ENCODE measurements at regions not wholly inside any gene's neighbourhood (a gene's known extent, or its start where the extent isn't known, plus 50 kb on each side); places are given as distances from the start of the nearest gene placed in this dataset.
"Not testable (repeated sequence)": the region's sequence is repeated elsewhere in the genome, so short reads cannot be mapped to it uniquely, and the experiment has no call there.

DNA sequence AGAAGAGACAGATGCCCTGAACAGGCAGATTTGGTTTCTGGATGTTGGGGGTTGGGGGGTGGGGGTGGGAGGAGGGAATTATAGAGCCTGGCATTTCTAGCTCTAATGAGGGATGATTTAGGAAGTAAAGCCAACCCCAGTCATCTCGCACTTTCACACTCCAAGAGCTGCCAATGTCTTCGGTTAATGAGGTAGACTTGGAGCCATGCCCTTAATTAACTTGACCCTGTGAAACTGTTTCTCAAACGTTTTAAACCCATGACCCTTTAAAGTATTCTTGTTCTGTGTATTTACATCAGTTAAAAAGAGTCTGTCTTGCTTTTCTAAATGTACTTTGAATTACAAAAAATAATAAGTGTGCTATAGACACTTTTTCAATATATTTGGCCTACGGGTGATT lies 466.9 kb downstream of the FAT4 start:
- Histone ChIP-seq H3K9me3 (replicated peaks; ENCODE audit: low read length) (no peaks in the 10 kb centered on the region), H3K9ac (ENCODE audit: low read depth, low read length) (no peak overlapping the region), H3K4me3 (ENCODE audit: low read length) (no peak overlapping the region), H3K36me3 (ENCODE audit: insufficient read depth, low read length) (no peaks in the 10 kb centered on the region), H3K4me2 (ENCODE audit: low read length) (no peak overlapping the region), H3K4me1 (ENCODE audit: control insufficient read depth, insufficient read depth, low read length) (no peaks in the 10 kb centered on the region), H3K27me3 (ENCODE audit: control insufficient read depth, insufficient read depth, low read length) (no peaks in the 10 kb centered on the region)

GRCh38 chr4:125784741-125785140 lies 470.0 kb downstream of the FAT4 start:
- Histone ChIP-seq H3K9ac (ENCODE audit: low read depth, low read length) (no peak overlapping the region), H3K36me3 (ENCODE audit: insufficient read depth, low read length) (no peaks in the 10 kb centered on the region), H3K4me3 (ENCODE audit: low read length) (no peak overlapping the region), H3K4me1 (ENCODE audit: control insufficient read depth, insufficient read depth, low read length) (no peaks in the 10 kb centered on the region), H3K27me3 (ENCODE audit: control insufficient read depth, insufficient read depth, low read length) (no peaks in the 10 kb centered on the region), H3K4me2 (ENCODE audit: low read length) (no peak overlapping the region), H3K9me3 (replicated peaks; ENCODE audit: low read length) (no peaks in the 10 kb centered on the region)

DNA sequence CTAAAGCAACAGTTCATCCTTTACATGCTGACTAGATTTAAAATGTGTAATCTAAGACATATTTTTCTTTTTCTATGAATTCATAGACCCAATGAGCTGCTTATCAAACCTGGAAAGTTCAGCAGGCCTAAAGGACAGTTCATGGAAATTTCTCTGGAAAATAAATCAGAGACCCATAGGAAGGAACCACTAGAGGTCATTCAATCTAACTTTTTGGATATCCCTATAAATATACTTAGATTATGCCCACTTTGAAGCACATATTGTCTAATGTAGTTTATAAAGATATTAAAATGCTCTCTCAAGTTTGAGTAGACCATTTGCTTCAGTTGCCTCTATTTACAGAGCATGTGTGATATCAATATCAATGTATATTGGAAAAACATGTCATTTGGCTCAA lies 473.0 kb downstream of the FAT4 start:
- no peaks in the 10 kb centered on the region for H3K4me1 ChIP-seq (ENCODE audit: control insufficient read depth, insufficient read depth, low read length)
- H3K27me3 ChIP-seq (ENCODE audit: control insufficient read depth, insufficient read depth, low read length): no peaks in the 10 kb centered on the region
- H3K4me3 ChIP-seq (ENCODE audit: low read length): no peak overlapping the region
- no peaks in the 10 kb centered on the region for H3K36me3 ChIP-seq (ENCODE audit: insufficient read depth, low read length)
- H3K4me2 ChIP-seq (ENCODE audit: low read length): no peak overlapping the region
- H3K9ac ChIP-seq (ENCODE audit: low read depth, low read length): no peak overlapping the region
- H3K9me3 ChIP-seq (replicated peaks; ENCODE audit: low read length): no peaks in the 10 kb centered on the region

DNA sequence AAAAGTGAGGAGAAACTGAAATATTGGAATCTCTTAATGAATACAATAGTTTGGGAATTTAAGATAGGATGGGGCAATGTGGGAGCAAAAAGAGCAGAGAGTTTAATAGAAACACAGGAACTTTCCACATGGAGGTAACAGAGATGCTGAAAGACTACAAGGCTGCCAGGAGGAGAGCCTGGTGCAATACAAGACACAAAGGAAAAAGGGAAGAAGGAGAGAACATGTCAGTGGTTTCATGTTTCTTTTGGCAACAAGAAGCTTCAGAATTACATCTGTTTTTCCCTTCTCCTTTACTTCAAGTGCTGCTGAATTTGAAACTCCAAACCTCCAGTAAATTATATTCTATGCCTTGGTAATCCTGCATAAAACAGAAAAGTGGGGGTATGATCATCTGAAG lies 474.3 kb downstream of the FAT4 start:
- Histone ChIP-seq H3K4me2 (ENCODE audit: low read length) (no peak overlapping the region), H3K4me1 (ENCODE audit: control insufficient read depth, insufficient read depth, low read length) (no peaks in the 10 kb centered on the region), H3K4me3 (ENCODE audit: low read length) (no peak overlapping the region), H3K9me3 (replicated peaks; ENCODE audit: low read length) (no peaks in the 10 kb centered on the region), H3K36me3 (ENCODE audit: insufficient read depth, low read length) (no peaks in the 10 kb centered on the region), H3K9ac (ENCODE audit: low read depth, low read length) (no peak overlapping the region), H3K27me3 (ENCODE audit: control insufficient read depth, insufficient read depth, low read length) (no peaks in the 10 kb centered on the region)

DNA sequence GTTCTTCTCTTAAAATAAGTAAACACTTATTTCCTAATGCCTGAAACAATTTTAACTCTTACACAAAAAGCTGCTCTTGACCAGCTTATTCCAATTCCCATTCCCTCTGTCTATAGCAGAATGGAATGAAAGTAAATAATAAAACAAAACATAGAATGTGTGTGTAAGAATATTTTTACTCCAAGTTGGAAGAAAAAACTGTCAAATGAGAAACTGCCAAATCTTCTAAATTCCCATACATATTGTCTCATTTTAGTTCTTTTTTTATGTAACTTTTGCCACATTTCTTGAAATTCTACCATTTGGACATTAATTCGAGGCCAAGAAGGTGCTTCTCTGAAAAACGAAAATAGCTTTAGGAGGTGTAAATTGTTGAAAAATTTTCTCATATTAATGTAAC lies 477.1 kb downstream of the FAT4 start:
- no peaks in the 10 kb centered on the region for H3K27me3 ChIP-seq (ENCODE audit: control insufficient read depth, insufficient read depth, low read length)
- no peaks in the 10 kb centered on the region for H3K4me1 ChIP-seq (ENCODE audit: control insufficient read depth, insufficient read depth, low read length)
- no peak overlapping the region for H3K4me2 ChIP-seq (ENCODE audit: low read length)
- no peak overlapping the region for H3K9ac ChIP-seq (ENCODE audit: low read depth, low read length)
- no peak overlapping the region for H3K4me3 ChIP-seq (ENCODE audit: low read length)
- no peaks in the 10 kb centered on the region for H3K9me3 ChIP-seq (replicated peaks; ENCODE audit: low read length)
- H3K36me3 ChIP-seq (ENCODE audit: insufficient read depth, low read length): no peaks in the 10 kb centered on the region

DNA sequence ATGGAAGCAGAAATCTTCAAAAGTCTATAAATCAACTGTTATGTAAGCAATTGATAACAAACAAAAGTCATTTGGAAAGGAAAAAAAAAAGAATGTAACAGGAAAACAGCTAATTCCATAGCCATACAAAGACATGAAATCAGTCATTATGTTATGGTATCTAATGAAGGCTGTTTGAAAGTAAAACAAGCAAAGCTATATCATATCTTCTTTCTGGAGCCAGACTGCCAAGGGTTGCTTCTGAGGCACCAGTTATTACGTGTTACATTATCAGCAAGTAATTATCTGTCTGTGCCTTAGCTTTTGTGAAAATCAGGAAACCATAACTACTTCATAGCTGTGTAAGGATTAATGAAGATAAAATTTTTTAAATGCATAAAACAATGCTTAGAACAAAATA lies 480.2 kb downstream of the FAT4 start:
- no peaks in the 10 kb centered on the region for H3K9me3 ChIP-seq (replicated peaks; ENCODE audit: low read length)
- H3K4me1 ChIP-seq (ENCODE audit: control insufficient read depth, insufficient read depth, low read length): no peaks in the 10 kb centered on the region
- H3K36me3 ChIP-seq (ENCODE audit: insufficient read depth, low read length): no peaks in the 10 kb centered on the region
- no peak overlapping the region for H3K4me2 ChIP-seq (ENCODE audit: low read length)
- no peaks in the 10 kb centered on the region for H3K27me3 ChIP-seq (ENCODE audit: control insufficient read depth, insufficient read depth, low read length)
- H3K9ac ChIP-seq (ENCODE audit: low read depth, low read length): no peak overlapping the region
- H3K4me3 ChIP-seq (ENCODE audit: low read length): no peak overlapping the region

GRCh38 chr4:125796138-125796537 lies 481.4 kb downstream of the FAT4 start:
- no peak overlapping the region for H3K9ac ChIP-seq (ENCODE audit: low read depth, low read length)
- no peak overlapping the region for H3K4me2 ChIP-seq (ENCODE audit: low read length)
- no peaks in the 10 kb centered on the region for H3K9me3 ChIP-seq (replicated peaks; ENCODE audit: low read length)
- no peaks in the 10 kb centered on the region for H3K27me3 ChIP-seq (ENCODE audit: control insufficient read depth, insufficient read depth, low read length)
- no peaks in the 10 kb centered on the region for H3K36me3 ChIP-seq (ENCODE audit: insufficient read depth, low read length)
- no peaks in the 10 kb centered on the region for H3K4me1 ChIP-seq (ENCODE audit: control insufficient read depth, insufficient read depth, low read length)
- no peak overlapping the region for H3K4me3 ChIP-seq (ENCODE audit: low read length)

DNA sequence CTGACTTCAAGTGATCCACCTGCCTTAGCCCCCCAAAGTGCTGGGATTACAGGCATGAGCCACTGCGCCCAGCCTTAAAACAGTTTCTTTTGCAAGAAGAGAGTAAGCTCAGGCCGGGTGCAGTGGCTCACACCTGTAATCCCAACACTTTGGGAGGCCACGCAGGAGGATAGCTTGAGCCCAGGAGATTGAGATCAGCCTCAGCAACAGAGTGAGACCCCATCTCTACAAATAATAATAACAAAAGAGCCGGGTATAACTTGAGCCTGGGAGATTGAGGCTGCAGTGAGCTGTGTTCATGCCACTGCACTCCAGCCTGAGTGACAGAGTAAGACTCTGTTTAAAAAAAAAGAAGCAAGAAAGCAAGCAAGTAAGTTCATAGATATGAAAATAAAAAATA lies 482.9 kb downstream of the FAT4 start:
- not testable (repeated sequence) for H3K4me3 ChIP-seq (ENCODE audit: low read length); H3K9ac ChIP-seq (ENCODE audit: low read depth, low read length); H3K4me2 ChIP-seq (ENCODE audit: low read length); H3K4me1 ChIP-seq (ENCODE audit: control insufficient read depth, insufficient read depth, low read length); H3K27me3 ChIP-seq (ENCODE audit: control insufficient read depth, insufficient read depth, low read length); H3K36me3 ChIP-seq (ENCODE audit: insufficient read depth, low read length); H3K9me3 ChIP-seq (replicated peaks; ENCODE audit: low read length)

- H3K9me3 ChIP-seq (replicated peaks; ENCODE audit: low read length): no peaks in the 10 kb centered on the region
- no peak overlapping the region for H3K4me2 ChIP-seq (ENCODE audit: low read length)
- no peaks in the 10 kb centered on the region for H3K27me3 ChIP-seq (ENCODE audit: control insufficient read depth, insufficient read depth, low read length)
- H3K4me1 ChIP-seq (ENCODE audit: control insufficient read depth, insufficient read depth, low read length): no peaks in the 10 kb centered on the region
- H3K9ac ChIP-seq (ENCODE audit: low read depth, low read length): no peak overlapping the region
- H3K36me3 ChIP-seq (ENCODE audit: insufficient read depth, low read length): no peaks in the 10 kb centered on the region
- H3K4me3 ChIP-seq (ENCODE audit: low read length): no peak overlapping the region
Measured at GRCh38 chr4:125801373-125801772, 486.6 kb downstream of the FAT4 start.

DNA sequence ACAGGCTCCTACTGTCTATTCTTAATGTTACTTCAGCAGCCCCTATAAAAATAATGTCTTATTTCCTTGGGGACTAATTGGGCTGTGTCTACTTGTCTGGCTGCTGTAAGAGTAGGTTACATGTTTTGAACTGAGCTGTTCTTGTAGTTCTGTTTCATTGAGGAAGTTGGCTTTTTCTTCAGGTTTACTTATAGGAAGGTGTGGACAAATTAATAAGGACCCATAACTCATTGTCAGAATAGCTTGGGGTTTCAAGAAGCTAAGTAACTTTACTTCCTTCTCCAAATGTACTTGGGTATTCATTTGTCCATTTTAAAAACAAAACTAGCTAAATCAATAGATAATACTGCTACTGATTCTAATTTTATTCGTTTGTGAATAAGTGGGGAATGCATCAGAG lies 487.2 kb downstream of the FAT4 start:
- H3K9me3 ChIP-seq (replicated peaks; ENCODE audit: low read length): no peaks in the 10 kb centered on the region
- no peak overlapping the region for H3K4me2 ChIP-seq (ENCODE audit: low read length)
- H3K4me1 ChIP-seq (ENCODE audit: control insufficient read depth, insufficient read depth, low read length): no peaks in the 10 kb centered on the region
- no peaks in the 10 kb centered on the region for H3K27me3 ChIP-seq (ENCODE audit: control insufficient read depth, insufficient read depth, low read length)
- no peaks in the 10 kb centered on the region for H3K36me3 ChIP-seq (ENCODE audit: insufficient read depth, low read length)
- H3K9ac ChIP-seq (ENCODE audit: low read depth, low read length): no peak overlapping the region
- H3K4me3 ChIP-seq (ENCODE audit: low read length): no peak overlapping the region

DNA sequence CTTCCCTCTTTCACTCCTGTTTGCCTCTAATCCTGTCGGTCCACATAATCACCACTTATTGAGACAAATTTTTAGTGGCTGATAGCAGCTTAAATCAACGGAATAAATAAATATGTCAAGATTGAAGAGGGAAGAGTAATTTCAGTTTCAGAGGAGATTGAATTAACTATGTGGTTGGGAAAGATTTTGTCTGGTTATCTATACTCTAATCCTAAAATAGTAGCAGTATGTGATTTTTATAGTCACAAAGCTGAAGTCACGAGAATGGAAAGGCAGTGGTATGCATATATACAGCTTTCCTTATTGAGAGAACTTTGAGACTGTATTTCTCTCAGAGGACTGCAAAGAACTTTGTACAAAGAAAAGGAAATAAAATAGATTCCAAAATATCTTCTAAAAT lies 493.3 kb downstream of the FAT4 start:
- no peak overlapping the region for H3K4me2 ChIP-seq (ENCODE audit: low read length)
- H3K36me3 ChIP-seq (ENCODE audit: insufficient read depth, low read length): no peaks in the 10 kb centered on the region
- no peaks in the 10 kb centered on the region for H3K9me3 ChIP-seq (replicated peaks; ENCODE audit: low read length)
- no peak overlapping the region for H3K4me3 ChIP-seq (ENCODE audit: low read length)
- no peaks in the 10 kb centered on the region for H3K27me3 ChIP-seq (ENCODE audit: control insufficient read depth, insufficient read depth, low read length)
- H3K9ac ChIP-seq (ENCODE audit: low read depth, low read length): no peak overlapping the region
- H3K4me1 ChIP-seq (ENCODE audit: control insufficient read depth, insufficient read depth, low read length): no peaks in the 10 kb centered on the region

DNA sequence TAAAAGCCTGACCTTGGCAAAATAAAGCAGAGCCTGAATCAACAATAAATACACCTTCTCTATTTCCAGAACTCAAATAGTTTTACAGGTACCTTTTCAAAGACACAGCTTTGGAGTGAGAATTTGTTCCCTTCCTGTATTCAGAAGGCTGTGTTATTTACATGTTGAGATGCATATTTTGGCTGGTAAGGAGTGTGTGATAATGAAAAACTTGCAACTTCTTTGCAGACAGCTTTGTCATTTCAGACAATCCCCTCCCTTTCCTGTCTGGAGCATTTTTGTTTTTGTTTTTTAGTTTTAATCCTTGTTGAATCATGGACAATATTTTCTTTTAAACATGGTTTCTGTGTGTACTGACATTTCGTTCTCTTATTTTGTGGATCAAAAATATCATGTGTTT lies 493.8 kb downstream of the FAT4 start:
- Histone ChIP-seq H3K27me3 (ENCODE audit: control insufficient read depth, insufficient read depth, low read length) (no peaks in the 10 kb centered on the region), H3K9ac (ENCODE audit: low read depth, low read length) (no peak overlapping the region), H3K4me1 (ENCODE audit: control insufficient read depth, insufficient read depth, low read length) (no peaks in the 10 kb centered on the region), H3K4me2 (ENCODE audit: low read length) (no peak overlapping the region), H3K4me3 (ENCODE audit: low read length) (no peak overlapping the region), H3K36me3 (ENCODE audit: insufficient read depth, low read length) (no peaks in the 10 kb centered on the region), H3K9me3 (replicated peaks; ENCODE audit: low read length) (no peaks in the 10 kb centered on the region)

GRCh38 chr4:125811892-125812291 lies 497.1 kb downstream of the FAT4 start:
- Histone ChIP-seq H3K36me3 (ENCODE audit: insufficient read depth, low read length) (no peaks in the 10 kb centered on the region), H3K9ac (ENCODE audit: low read depth, low read length) (no peak overlapping the region), H3K4me1 (ENCODE audit: control insufficient read depth, insufficient read depth, low read length) (no peaks in the 10 kb centered on the region), H3K9me3 (replicated peaks; ENCODE audit: low read length) (no peaks in the 10 kb centered on the region), H3K4me2 (ENCODE audit: low read length) (no peak overlapping the region), H3K4me3 (ENCODE audit: low read length) (no peak overlapping the region), H3K27me3 (ENCODE audit: control insufficient read depth, insufficient read depth, low read length) (no peaks in the 10 kb centered on the region)

All from skeletal muscle satellite cell (primary cell).